ENCODE measurements at regions not wholly inside any gene's neighbourhood (a gene's known extent, or its start where the extent isn't known, plus 50 kb on each side); places are given as distances from the start of the nearest gene placed in this dataset.

GRCh38 chr1:88275259-88275862 lies 408.7 kb upstream of the PKN2 start:
- no peak for DNase-seq

DNA sequence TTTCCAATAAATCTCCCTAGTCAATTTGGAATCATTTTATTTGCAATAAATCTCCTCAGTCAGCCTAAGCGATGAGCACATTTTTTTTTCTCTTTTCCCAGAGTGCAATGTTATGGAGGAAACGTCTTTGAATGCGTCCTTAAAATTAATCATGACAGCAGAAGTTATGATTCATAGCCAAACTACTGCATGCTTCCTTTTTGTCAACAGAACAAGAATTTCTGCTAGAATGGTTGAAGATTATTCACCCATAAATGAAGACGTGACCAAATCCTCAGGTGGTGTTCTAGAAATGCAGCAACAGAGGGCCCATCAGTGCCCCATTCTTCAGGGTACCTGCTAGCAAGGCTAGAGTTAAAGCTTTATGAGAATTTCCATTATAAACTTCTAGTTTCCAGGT lies 407.9 kb upstream of the PKN2 start:
- no peak for DNase-seq

- DNase-seq = no peak
Measured at GRCh38 chr1:88284066-88284465, 400.0 kb upstream of the PKN2 start.

- DNase-seq = no peak
Measured at GRCh38 chr1:88284666-88285366, 399.3 kb upstream of the PKN2 start.

- DNase-seq = no peak
Measured at GRCh38 chr1:88286716-88287115, 397.4 kb upstream of the PKN2 start.

DNA sequence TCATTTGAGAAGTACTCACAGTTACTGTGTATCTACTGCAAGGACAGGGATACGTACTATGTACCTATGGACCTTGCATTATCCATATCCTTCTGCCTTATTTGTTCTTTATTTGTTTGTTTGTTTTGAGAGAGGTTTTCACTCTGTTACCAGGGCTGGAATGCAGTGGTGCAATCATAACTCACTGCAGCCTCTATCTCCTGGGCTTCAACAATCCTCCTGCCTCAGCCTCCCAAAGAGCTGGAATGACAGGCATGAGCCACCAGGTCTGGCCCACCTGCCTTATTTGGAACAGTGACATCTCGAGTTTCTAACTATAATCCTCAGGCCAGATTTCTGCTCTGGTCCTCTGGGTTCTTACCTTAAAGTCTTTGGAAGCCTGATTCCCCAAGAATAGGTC lies 395.5 kb upstream of the PKN2 start:
- no peak for DNase-seq

DNA sequence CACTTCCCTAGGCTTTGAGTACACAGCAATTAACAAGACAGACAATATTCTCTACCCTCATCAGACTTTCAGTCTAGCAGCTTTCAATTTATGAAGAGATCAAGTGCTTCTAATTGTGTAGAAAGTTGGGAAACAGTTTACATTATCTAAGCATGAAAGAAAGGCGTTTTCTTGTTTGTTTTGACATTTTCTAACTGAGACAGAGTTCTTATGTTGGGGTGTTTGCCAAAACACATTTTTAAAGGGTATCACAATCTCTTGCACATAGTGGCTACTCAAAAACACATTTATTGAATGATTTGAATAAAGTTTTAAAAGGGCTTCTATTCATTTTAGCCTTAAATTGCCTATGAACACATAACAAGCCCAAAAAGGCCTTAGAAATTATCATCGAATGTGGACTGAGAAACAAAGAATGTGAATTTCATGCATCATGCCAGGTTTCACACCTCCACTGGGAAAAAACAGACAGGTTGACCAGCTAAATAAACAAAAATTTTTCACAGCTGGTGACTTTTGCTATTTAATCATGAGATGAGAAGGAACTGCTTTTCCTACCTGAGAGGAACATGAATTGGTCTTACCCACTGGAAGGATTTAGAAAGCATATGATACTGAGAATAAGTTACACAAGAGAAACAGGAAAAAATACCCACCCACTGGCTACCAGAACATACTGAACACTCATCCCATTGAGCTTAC lies 394.5 kb upstream of the PKN2 start:
- no peak for DNase-seq

DNA sequence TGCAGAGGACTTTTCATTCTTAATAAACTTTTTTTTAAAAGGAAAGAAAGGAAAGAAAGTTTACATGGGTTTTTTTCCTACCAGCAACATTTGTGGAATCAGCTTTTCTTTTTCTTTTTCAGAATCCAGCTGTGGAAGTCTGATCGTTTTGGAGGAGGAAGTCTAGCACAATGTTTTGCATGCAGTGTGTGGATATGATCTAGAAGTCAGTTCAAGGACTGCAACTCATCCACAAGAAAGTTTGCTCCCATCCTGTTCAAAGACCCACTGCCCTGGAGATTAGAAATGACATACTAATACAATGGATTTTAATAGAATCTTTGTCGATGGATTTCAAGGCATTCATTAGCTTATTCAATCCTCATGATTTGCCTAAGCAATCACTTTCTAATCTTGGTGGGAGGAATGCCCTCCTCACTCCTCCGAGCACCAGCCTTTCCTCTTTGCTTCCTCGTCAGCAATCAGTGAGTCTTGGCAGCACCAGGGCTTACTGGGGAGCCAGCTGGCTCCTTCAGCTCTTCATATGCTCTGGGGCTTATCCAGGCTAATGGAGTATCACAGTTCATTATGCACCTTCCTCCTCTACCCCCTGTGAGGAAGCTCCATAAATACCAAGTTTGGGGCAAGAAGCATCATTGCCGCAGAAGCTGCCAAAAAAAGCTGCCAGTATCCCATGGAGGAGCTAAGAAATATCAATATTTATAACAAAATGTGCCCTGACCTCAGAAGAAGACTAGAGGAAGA lies 392.3 kb upstream of the PKN2 start:
- no peak for DNase-seq

DNA sequence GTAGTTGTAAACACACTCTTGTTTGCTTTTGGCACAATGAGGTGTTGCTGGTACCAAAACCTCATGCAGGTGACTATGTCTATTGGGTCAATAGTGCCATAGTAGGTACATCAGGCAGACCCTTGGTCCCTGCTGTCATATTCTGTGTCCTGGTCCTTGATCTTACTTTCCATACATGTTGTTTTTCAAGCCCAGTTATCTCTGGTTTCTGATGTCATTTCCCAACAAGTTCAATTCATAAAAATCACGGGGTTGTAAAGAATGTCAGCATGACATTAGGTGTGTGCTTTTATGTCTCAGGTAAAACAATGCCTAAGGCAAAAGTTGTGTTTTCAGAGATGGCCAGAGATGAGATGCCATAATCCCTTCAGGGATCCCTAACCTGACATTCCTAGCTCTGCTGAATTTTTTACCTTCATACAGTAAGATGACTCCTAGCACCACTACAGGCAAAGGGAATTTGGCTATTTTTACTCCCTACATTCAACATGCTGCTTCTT lies 390.3 kb upstream of the PKN2 start:
- DNase-seq = no peak

DNA sequence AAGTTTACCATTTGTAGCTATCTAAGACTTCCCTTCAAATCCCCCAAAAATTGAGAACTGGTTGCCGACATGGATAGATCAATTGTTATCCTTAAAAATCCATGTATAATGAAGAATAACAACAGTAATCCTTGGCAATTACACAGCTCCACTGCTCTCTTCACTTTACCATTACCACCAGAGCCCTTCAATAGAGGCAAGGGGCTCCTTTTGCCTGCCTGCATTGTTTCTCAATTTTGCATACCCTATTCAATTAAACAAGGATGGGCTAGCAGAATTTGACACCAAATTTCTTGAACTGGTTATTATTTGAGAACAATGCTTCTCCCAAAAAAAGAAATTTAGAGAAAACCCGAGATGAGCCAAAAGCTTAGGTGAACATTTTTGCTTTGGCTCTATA lies 387.8 kb upstream of the PKN2 start:
- DNase-seq = no peak

DNA sequence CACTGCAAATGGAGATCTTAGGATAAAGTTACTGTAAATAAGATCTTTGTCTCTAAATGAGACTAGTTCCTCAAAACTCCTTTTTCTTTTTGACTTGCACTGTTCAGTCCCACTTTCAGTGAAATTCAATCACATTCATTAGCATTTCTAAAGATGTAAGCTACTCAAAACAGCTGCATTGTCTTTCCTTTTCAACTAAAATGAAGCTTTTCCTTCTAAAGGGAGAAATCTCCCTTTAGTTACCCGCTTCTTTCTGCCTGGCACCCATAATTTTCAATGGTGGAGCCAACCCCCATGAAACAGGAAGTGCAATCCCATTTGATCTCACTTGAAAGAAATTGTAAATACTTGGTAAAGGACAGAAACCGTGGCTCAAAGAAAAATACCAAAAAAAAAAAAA lies 387.4 kb upstream of the PKN2 start:
- no peak for DNase-seq

DNA sequence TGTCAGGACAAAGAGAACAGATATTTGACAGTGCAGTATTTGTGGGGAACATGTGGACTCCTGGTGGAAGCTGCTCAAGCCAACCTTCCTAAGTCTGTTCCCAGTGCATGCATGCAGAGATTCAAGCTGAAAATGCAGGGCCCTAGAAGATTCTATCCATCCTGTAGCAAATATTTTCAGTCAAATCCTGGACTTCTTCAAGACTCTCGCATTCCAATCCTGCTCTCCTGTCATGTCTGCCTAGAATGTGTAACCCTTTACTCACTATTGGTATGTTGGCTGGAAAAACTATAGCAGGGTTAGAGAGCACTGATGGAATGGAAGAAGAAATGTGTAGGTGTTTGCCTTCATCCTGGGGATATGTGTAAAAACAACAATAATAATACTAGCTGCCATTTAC lies 385.6 kb upstream of the PKN2 start:
- no peak for DNase-seq

DNA sequence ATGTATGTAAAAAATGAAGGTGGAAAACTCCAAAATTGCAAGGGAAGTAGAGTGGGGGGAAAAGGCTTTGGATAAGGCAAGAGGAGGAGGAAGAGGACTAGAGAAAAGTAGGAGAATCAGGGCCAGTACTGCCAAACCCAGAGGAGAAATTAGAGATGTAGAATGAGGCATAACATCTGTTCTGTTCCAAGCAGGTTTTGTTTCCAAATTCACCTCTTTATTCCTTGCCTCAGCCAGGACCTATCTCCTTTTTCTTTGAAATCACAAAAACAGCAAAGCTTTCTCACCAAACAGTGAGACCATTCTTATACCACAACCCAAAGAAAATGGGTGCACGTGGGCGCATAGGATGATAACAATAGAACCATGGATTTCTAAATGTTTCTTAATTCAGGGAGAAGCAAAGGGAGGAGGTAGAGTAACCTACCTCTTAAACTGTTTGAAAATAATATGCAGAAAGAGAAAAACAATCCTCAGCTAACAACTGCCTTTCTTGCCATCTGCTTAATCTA lies 383.3 kb upstream of the PKN2 start:
- no peak for DNase-seq

GRCh38 chr1:88302843-88303486 lies 381.1 kb upstream of the PKN2 start:
- DNase-seq = no peak

- DNase-seq = no peak
Measured at GRCh38 chr1:88311265-88311664, 372.8 kb upstream of the PKN2 start.

GRCh38 chr1:88311907-88312306 lies 372.2 kb upstream of the PKN2 start:
- DNase-seq = no peak

GRCh38 chr1:88317396-88317795 lies 366.7 kb upstream of the PKN2 start:
- DNase-seq = no peak

- no peak for DNase-seq
Measured at GRCh38 chr1:88318740-88319139, 365.3 kb upstream of the PKN2 start.

DNA sequence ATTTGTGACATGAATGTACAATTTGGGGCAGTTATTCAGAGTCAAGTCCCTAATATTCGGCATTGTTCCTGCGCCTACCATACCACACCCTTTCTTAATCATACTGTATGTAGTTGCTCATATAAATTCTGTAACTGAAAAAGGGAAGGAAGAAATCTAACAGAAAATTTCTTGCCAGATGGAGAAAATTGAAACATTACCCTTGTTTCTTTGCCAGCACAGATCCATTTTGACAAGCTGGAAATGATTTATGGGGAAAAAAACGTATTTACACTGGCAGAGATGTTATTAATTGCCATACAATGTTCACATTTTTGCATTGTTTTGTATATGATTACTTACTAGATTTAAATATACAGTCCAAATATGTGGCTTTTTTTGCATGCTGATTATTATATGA lies 363.8 kb upstream of the PKN2 start:
- DNase-seq = no peak

DNA sequence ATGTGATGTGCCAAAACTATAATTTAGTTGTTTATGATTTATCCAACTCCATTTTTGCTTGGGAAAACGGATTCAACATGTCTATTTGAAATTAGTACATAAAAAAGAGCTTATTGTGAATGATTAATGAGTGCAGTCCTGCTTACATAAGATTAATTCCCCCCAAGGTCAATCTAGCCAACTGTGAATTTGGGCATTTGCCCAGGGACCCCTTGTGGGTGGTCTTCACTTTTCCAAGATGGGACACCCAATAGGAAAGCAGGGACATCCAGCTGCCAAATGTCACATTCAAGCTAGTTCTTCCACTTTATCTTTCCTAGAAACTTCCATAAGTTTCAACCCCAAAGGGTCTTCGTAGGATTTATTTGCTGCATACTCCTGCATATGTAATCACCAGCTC lies 362.4 kb upstream of the PKN2 start:
- no peak for DNase-seq

DNA sequence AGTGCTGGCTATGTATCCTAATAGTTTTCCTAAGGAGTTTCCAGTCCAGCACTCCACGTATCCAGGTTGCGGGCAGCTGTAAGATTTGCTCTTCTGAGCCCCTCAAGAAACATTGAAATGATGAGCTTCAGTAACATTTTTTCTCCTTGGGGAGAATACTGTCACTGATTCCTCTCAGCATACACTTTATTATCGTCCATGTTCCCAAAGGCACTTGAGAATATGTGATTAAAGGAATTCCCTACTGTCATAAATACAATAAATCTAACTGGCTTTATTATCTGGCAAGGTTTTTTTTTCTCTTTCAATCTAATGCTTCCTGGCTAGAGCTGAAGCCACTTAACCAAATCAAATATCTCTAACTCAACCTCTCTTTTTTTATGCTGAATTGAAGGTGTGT lies 359.2 kb upstream of the PKN2 start:
- no peak for DNase-seq

GRCh38 chr1:88327391-88328267 lies 356.4 kb upstream of the PKN2 start:
- no peak for DNase-seq
